GM12872 (cell line): ENCODE measurements at regions not wholly inside any gene's neighbourhood (a gene's known extent, or its start where the extent isn't known, plus 50 kb on each side); places are given as distances from the start of the nearest gene placed in this dataset.

Experiments used
- TF ChIP-seq, protein P1 (sequence below): IDR thresholded peaks from 3 replicates; pipeline ENCODE4 v1.5.1; 2011; ENCODE audit warnings: low read depth, mild to moderate bottlenecking, low read length, moderate library complexity; ENCODE audit not compliant: insufficient read depth

DNA sequence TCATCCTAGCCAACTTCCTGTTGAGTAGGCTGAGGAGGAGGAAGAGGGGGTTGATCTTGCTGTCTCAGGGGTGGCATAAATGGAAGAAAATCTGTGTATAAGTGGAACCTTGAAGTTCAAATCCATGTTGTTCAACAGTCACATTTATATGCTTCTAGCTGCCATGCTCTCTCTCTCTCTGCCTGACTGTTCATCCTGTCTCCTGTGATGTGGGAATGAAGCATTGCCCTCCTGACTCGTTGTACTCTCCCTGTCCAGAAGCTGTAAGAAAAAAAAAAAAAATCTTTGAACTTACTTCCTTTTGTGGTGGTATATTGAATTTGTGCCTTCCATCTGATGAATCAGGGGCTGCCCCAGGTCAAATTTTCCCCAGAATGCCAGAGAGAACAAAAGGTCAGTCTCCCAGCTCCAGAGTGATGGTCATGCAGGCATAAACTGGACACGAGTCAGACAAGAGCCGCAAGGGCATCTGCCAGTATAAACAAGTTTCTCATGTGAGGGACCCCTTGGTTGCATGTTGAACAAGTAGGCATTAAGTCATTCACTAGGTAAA lies 257.0 kb downstream of the IDS start:
- TF ChIP-seq, protein P1, sequence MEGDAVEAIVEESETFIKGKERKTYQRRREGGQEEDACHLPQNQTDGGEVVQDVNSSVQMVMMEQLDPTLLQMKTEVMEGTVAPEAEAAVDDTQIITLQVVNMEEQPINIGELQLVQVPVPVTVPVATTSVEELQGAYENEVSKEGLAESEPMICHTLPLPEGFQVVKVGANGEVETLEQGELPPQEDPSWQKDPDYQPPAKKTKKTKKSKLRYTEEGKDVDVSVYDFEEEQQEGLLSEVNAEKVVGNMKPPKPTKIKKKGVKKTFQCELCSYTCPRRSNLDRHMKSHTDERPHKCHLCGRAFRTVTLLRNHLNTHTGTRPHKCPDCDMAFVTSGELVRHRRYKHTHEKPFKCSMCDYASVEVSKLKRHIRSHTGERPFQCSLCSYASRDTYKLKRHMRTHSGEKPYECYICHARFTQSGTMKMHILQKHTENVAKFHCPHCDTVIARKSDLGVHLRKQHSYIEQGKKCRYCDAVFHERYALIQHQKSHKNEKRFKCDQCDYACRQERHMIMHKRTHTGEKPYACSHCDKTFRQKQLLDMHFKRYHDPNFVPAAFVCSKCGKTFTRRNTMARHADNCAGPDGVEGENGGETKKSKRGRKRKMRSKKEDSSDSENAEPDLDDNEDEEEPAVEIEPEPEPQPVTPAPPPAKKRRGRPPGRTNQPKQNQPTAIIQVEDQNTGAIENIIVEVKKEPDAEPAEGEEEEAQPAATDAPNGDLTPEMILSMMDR: no peak

DNA sequence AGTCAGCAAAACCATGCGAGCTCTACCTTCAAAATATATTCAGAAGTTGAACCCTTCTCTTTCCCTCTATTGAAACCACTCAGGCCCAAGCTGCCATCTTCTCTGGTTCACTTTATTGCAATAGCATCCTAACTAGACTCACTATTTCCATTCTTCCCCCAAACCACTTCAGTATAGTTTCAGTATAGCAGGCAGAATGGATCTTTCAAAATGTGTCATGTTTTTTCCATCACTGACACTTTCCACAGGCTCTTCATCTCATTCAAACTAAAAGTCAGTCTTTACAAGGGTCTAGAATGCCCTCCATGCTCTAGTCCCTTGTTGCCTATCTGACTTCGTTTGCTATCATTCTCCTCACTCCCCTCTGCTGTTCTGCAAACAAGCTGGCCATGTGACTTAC lies 274.4 kb downstream of the IDS start:
- TF ChIP-seq, protein P1: no peak

- TF ChIP-seq, protein P1: no peak
Measured at GRCh38 chrX:149223854-149224253, 281.3 kb downstream of the IDS start.

DNA sequence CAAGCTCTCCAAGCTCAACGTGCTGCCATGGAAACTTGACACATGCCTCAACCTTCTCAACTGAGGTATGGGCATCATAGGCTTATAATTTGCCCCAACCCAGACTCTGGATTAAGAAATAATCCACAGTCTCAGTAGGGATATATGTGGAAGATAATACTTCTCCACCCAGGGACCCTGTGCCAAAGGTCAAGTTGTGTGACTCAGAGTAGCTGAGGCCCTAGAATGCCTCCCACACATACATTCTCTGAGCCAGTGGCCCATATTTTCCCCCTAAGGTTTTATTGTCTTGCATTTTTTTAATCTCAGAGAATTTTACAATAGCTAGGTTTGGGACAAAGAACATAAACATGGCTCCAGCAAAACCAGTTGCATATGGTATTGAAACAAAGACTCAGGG lies 283.1 kb downstream of the IDS start:
- TF ChIP-seq, protein P1: no peak

GRCh38 chrX:149221230-149221629 lies 283.9 kb downstream of the IDS start:
- TF ChIP-seq, protein P1: no peak

- TF ChIP-seq, protein P1: no peak
Measured at GRCh38 chrX:149213264-149213663, 291.8 kb downstream of the IDS start.

DNA sequence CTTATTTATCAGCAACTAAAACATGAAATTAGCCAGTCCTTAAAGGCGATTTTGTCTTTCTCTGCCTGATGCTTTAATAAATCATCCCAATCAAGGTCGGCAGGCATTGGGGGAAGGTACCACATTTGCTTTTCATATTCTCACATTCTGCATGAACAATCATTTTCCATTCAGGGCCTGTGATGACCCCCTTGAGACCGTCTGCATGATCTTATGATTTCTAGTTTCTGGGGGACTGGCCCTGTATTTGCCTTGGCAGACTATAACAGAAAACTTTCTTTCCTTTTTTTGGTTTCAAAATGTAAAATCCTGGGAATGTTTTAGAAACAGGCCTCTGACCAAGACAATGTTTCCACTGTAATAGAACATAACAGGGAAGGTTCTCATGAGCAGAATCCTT lies 296.8 kb downstream of the IDS start:
- TF ChIP-seq, protein P1: no peak
